Midbrain (tissue), 1 donor: ENCODE measurements at regions not wholly inside any gene's neighbourhood (a gene's known extent, or its start where the extent isn't known, plus 50 kb on each side); places are given as distances from the start of the nearest gene placed in this dataset.
"Not testable (repeated sequence)": the region's sequence is repeated elsewhere in the genome, so short reads cannot be mapped to it uniquely, and the experiment has no call there.

Experiments
- DNase-seq: peaks from one replicate; lab custom pipeline; 2025; lab: John Stamatoyannopoulos, UW

- no peak for DNase-seq
Observed at GRCh38 chr6:154632119-154632518, 101.1 kb upstream of the SCAF8 start.

GRCh38 chr6:154637392-154637791, 95.8 kb upstream of the SCAF8 start:
- no peak for DNase-seq

- no peak for DNase-seq
Observed at GRCh38 chr6:154638369-154638768, 94.8 kb upstream of the SCAF8 start.

GRCh38 chr6:154639196-154639595, 94.0 kb upstream of the SCAF8 start:
- not testable (repeated sequence) for DNase-seq

- no peak for DNase-seq
Observed at GRCh38 chr6:154648188-154648887, 84.9 kb upstream of the SCAF8 start.

GRCh38 chr6:154648888-154649205, 84.4 kb upstream of the SCAF8 start:
- DNase-seq, result no peak

GRCh38 chr6:154649721-154650120, 83.5 kb upstream of the SCAF8 start:
- DNase-seq, result no peak

- no peak for DNase-seq
Observed at GRCh38 chr6:154650351-154650750, 82.9 kb upstream of the SCAF8 start.

- no peak for DNase-seq
Observed at GRCh38 chr6:154651656-154652055, 81.6 kb upstream of the SCAF8 start.

GRCh38 chr6:154653385-154653784, 79.8 kb upstream of the SCAF8 start:
- no peak for DNase-seq

GRCh38 chr6:154653853-154654252, 79.4 kb upstream of the SCAF8 start:
- no peak for DNase-seq

- DNase-seq, result no peak
Observed at GRCh38 chr6:154656660-154657059, 76.6 kb upstream of the SCAF8 start.

GRCh38 chr6:154661768-154662167, 71.4 kb upstream of the SCAF8 start:
- no peak for DNase-seq

GRCh38 chr6:154664287-154664686, 68.9 kb upstream of the SCAF8 start:
- no peak for DNase-seq

GRCh38 chr6:154668156-154668555, 65.1 kb upstream of the SCAF8 start:
- no peak for DNase-seq

- no peak for DNase-seq
Observed at GRCh38 chr6:154672086-154672485, 61.1 kb upstream of the SCAF8 start.

GRCh38 chr6:154673919-154674318, 59.3 kb upstream of the SCAF8 start:
- DNase-seq, result no peak

GRCh38 chr6:154675602-154676088, 57.6 kb upstream of the SCAF8 start:
- peak; percentile 95 for DNase-seq

GRCh38 chr6:154682633-154683125, 50.5 kb upstream of the SCAF8 start:
- DNase-seq, result no peak
